Loucy (cell line): ENCODE measurements at regions not wholly inside any gene's neighbourhood (a gene's known extent, or its start where the extent isn't known, plus 50 kb on each side); places are given as distances from the start of the nearest gene placed in this dataset.

Experiments
- H2AFZ ChIP-seq: fragments of 200-600 bp; sonication (generic); 2 replicates; pipeline ENCODE4 v1.6.0; 2016; ENCODE audit warnings: antibody characterized with exemption, mild to moderate bottlenecking, low read length, moderate library complexity
- H3F3A ChIP-seq: fragments of 200-600 bp; 2 replicates; pipeline ENCODE4 v1.6.0; 2016; ENCODE audit warnings: antibody characterized with exemption, low read depth, mild to moderate bottlenecking
- H3K27me3 ChIP-seq: fragments of 200-600 bp; sonication (generic); 2 replicates; pipeline ENCODE4 v1.6.1; 2014; ENCODE audit warnings: low read length, mild to moderate bottlenecking; ENCODE audit not compliant: insufficient read depth, poor library complexity, severe bottlenecking
- H3K36me3 ChIP-seq: fragments of 200-600 bp; sonication (generic); 2 replicates; pipeline ENCODE4 v1.6.1; 2016; ENCODE audit warnings: low read length; ENCODE audit not compliant: insufficient read depth
- H3K4me1 ChIP-seq: fragments of 200-600 bp; sonication (generic); 2 replicates; pipeline ENCODE4 v1.5.1; 2014; ENCODE audit warnings: low read length, mild to moderate bottlenecking; ENCODE audit not compliant: insufficient read depth, poor library complexity, severe bottlenecking
- H3K4me2 ChIP-seq: fragments of 200-600 bp; sonication (generic); 2 replicates; pipeline ENCODE4 v1.6.0; 2014; ENCODE audit warnings: antibody characterized with exemption, low read length, low read depth, mild to moderate bottlenecking; ENCODE audit not compliant: poor library complexity, severe bottlenecking
- H3K4me3 ChIP-seq: fragments of 200-600 bp; sonication (generic); 2 replicates; pipeline ENCODE4 v1.5.1; 2014; ENCODE audit warnings: low read length, mild to moderate bottlenecking, mixed read lengths; ENCODE audit not compliant: poor library complexity, severe bottlenecking
- H3K79me2 ChIP-seq: fragments of 200-600 bp; sonication (generic); 2 replicates; pipeline ENCODE4 v1.6.1; 2014; ENCODE audit warnings: low read length; ENCODE audit not compliant: insufficient read depth
- H3K9ac ChIP-seq: fragments of 200-600 bp; sonication (generic); 2 replicates; pipeline ENCODE4 v1.6.0; 2014; ENCODE audit warnings: mild to moderate bottlenecking, low read depth, low read length, moderate library complexity; ENCODE audit not compliant: poor library complexity, severe bottlenecking
- H3K9me2 ChIP-seq: fragments of 200-600 bp; sonication (generic); replicated peaks from 2 replicates; pipeline ENCODE4 v1.6.1; 2016; ENCODE audit warnings: low read depth, low read length, mixed read lengths
- H3K9me3 ChIP-seq: fragments of 200-600 bp; sonication (generic); 2 replicates; pipeline ENCODE4 v1.6.1; 2014; ENCODE audit warnings: mild to moderate bottlenecking, antibody characterized with exemption, low read length, low read depth; ENCODE audit not compliant: insufficient read depth
- H4K20me1 ChIP-seq: fragments of 200-600 bp; sonication (generic); 2 replicates; pipeline ENCODE4 v1.6.0; 2014; ENCODE audit warnings: antibody characterized with exemption, low read length, mild to moderate bottlenecking; ENCODE audit not compliant: insufficient read depth, poor library complexity, severe bottlenecking
- EZH2phosphoT487 ChIP-seq: fragments of 200-600 bp; IDR thresholded peaks from 2 replicates; pipeline ENCODE4 v1.6.1; 2018; ENCODE audit warnings: antibody characterized with exemption, mild to moderate bottlenecking, moderate library complexity, borderline replicate concordance
- TF ChIP-seq, protein P1 (sequence below): fragments of 200-600 bp; sonication (generic); conservative IDR thresholded peaks from 2 replicates; pipeline ENCODE4 v1.5.1; 2014; ENCODE audit warnings: mild to moderate bottlenecking, antibody characterized with exemption, low read length

DNA sequence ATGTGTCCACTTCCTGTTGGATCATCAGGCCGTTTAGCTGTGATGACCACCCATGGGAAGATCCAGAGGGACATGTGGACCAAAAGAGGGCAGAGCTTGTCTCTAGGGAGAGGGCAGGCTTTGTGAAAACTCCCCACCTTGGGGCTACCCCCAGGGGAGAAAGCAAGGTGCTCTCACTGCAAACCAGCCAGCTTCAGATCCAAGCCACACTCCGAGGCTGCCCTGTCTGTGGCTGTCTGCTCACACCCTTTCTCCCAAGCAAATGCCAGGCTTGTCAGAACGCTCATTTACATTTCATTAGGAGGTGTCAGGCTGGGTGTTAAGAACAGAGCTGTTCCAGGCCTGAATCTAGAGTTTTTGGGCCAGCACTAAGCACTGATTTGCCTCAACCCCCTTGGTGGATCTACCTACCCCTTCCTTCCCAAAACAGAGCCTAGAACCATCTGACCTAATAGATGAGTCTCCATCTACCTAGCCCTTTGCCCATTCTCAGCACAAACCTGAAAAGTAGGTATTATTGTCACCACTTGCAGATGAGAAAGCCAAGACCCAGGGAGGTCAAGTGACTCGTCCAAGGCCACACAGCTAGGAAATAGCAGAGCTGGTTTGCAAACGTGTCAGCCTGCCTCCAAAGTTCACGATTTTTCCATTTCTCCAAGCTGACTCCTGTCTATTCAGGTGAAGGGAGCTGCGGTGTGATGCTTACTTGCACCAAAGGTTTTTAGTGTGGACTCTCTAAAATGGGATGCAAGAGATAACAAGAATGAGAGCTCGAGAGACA, 130.9 kb downstream of the EMX2 start:
- no peaks in the 10 kb centered on the region for H3F3A ChIP-seq
- no peak overlapping the region for H3K4me3 ChIP-seq
- H3K27me3 ChIP-seq = peaks cover 3% of the 10 kb centered on the region
- H3K36me3 ChIP-seq = no peaks in the 10 kb centered on the region
- H3K9ac ChIP-seq = no peak overlapping the region
- no peaks in the 10 kb centered on the region for H3K9me3 ChIP-seq
- no peaks in the 10 kb centered on the region for H3K79me2 ChIP-seq
- no peak overlapping the region for H2AFZ ChIP-seq
- no peaks in the 10 kb centered on the region for H3K9me2 ChIP-seq
- H3K4me1 ChIP-seq = no peaks in the 10 kb centered on the region
- H3K4me2 ChIP-seq = no peak overlapping the region
- H4K20me1 ChIP-seq = no peaks in the 10 kb centered on the region
- TF ChIP-seq, protein P1, sequence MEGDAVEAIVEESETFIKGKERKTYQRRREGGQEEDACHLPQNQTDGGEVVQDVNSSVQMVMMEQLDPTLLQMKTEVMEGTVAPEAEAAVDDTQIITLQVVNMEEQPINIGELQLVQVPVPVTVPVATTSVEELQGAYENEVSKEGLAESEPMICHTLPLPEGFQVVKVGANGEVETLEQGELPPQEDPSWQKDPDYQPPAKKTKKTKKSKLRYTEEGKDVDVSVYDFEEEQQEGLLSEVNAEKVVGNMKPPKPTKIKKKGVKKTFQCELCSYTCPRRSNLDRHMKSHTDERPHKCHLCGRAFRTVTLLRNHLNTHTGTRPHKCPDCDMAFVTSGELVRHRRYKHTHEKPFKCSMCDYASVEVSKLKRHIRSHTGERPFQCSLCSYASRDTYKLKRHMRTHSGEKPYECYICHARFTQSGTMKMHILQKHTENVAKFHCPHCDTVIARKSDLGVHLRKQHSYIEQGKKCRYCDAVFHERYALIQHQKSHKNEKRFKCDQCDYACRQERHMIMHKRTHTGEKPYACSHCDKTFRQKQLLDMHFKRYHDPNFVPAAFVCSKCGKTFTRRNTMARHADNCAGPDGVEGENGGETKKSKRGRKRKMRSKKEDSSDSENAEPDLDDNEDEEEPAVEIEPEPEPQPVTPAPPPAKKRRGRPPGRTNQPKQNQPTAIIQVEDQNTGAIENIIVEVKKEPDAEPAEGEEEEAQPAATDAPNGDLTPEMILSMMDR = no peak
- no peak for TF ChIP-seq EZH2phosphoT487

DNA sequence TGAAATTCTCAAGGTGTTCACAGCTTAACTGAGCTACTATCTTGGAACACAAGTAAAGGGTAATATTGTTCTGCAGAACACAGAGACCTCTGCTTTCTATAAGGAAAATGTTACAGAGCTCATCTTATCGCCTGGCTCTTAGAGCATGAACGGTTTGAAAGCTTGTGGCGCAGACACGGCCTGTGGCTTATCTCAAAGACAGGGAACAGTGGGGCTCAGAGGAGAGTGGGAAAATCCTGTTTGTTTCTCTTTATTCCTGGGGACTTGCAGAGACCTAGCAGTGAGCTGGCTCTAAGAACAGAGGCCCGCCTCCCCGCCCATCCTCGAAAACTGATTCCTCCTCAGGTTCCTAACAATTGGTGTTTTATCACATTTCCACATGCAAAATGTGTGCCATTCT, 131.7 kb downstream of the EMX2 start:
- no peaks in the 10 kb centered on the region for H3K36me3 ChIP-seq
- no peak overlapping the region for H3K9ac ChIP-seq
- H3K4me1 ChIP-seq = no peaks in the 10 kb centered on the region
- no peak overlapping the region for H2AFZ ChIP-seq
- H3K9me2 ChIP-seq = no peaks in the 10 kb centered on the region
- H3K4me2 ChIP-seq = no peak overlapping the region
- H4K20me1 ChIP-seq = no peaks in the 10 kb centered on the region
- no peak overlapping the region for H3K4me3 ChIP-seq
- no peaks in the 10 kb centered on the region for H3K9me3 ChIP-seq
- H3F3A ChIP-seq = no peaks in the 10 kb centered on the region
- TF ChIP-seq, protein P1 = no peak
- H3K79me2 ChIP-seq = no peaks in the 10 kb centered on the region
- peaks cover 3% of the 10 kb centered on the region for H3K27me3 ChIP-seq

DNA sequence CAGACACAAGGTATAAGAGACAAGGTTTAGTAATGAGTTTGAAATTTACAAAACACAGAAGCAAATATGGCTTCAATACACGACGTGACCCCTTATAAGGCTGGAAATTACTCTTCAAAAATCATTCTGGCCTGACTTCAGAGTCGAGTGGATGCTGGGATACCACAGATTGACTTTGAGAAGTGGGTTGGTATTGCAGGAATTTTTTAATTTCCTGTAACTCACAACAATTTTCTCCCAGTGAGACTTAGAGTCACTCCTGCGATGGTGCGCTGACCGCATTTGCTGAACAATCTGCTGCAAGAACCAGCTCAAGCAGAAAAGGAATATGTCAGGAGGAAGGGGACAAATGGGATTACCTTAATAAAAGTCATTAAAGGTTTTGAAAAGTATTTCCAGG, 132.1 kb downstream of the EMX2 start:
- Histone ChIP-seq H3K27me3 (peaks cover 3% of the 10 kb centered on the region), H3K9me2 (no peaks in the 10 kb centered on the region), H3K9me3 (no peaks in the 10 kb centered on the region), H3K36me3 (no peaks in the 10 kb centered on the region), H3K9ac (no peak overlapping the region), H2AFZ (no peak overlapping the region), H4K20me1 (no peaks in the 10 kb centered on the region), H3K4me1 (no peaks in the 10 kb centered on the region), H3K79me2 (no peaks in the 10 kb centered on the region), H3F3A (no peaks in the 10 kb centered on the region), H3K4me2 (no peak overlapping the region), H3K4me3 (no peak overlapping the region)
- no peak for TF ChIP-seq EZH2phosphoT487
- TF ChIP-seq, protein P1 = no peak
